ENCODE measurements at regions not wholly inside any gene's neighbourhood (a gene's known extent, or its start where the extent isn't known, plus 50 kb on each side); places are given as distances from the start of the nearest gene placed in this dataset.
"Not testable (repeated sequence)": the region's sequence is repeated elsewhere in the genome, so short reads cannot be mapped to it uniquely, and the experiment has no call there.

DNA sequence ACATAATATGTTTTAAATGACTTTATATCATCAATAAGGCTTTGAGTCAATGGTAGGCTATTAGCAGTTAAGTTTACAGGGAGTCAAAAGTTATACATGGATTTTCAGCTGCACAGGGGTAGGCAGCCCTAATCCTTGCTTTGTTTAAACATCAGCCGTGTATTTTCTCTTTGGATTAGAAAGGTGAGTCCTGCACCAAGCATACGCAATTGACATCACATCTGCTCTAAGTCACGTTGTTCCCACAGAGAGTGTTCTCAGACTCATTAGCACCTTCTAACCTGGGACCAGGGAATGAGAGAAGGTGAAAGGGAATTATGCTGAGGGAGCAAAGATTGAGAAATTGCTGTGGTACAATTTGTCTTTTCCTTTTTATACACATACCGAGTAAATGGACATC lies 148.6 kb upstream of the ZNF804B start:
- no peak for DNase-seq

GRCh38 chr7:88600695-88601094 lies 158.8 kb upstream of the ZNF804B start:
- no peak for DNase-seq

DNA sequence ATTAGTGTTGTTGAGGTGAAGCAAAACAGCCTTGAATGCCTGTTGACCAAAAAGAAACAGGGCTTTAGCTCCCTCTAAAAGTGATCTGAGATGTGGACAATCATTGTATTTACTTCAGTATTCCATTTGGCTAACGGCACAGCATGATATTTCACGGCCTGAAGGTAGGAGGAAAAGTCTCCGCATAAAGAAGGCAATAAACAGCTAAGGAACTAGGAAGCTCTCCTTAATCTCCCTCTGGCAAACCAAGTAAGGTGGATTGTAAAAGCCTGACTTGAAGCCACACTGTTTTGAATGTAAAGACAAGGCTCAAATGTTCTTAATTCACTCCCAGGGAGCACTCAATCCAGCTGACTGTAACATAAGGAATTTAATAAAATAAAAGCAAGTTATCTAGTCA lies 160.0 kb upstream of the ZNF804B start:
- no peak for DNase-seq

DNA sequence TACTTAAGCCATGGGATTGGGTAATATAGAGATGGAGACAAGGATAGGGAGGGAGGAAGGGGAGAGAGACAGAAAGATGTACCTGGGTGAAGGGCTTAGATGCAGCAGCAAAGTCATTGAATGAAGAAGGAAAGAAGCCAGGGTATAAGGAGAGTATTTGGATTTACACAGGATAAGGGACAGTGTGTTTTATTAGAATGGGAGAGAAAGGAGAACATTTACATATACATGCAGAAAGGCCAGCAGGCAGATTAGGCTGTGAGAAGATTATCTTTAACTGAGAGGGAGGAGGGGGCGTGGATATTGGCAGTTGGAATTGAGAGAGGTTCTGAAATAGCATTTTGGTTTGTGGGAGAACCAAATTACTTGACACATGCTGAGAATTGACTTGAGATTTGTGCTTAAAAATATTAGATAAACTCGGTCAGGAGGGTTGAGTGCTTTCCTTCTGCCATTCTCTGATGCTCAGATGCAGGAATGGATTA lies 161.5 kb upstream of the ZNF804B start:
- no peak for DNase-seq

- DNase-seq = no peak
Measured at GRCh38 chr7:88590963-88591362, 168.5 kb upstream of the ZNF804B start.

DNA sequence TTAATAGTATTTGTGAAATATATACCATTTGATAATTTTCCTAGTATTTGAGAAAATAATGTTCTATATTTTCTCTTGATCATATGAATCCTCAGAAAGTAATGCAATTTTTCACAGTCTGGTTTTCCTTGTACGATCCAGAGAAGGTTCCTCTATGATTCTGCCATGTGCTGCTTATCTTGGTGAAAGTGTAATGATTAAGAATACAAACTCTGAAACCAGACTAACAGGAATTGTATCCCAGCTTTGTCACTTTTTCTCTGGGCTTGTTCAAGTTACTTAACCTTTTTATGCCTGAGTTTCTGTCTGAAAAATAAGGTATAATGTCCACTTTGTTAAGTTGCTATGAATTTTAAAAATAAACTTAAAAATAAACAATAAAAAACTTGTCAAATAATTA lies 169.6 kb upstream of the ZNF804B start:
- DNase-seq = no peak

- no peak for DNase-seq
Measured at GRCh38 chr7:88586890-88587289, 172.6 kb upstream of the ZNF804B start.

DNA sequence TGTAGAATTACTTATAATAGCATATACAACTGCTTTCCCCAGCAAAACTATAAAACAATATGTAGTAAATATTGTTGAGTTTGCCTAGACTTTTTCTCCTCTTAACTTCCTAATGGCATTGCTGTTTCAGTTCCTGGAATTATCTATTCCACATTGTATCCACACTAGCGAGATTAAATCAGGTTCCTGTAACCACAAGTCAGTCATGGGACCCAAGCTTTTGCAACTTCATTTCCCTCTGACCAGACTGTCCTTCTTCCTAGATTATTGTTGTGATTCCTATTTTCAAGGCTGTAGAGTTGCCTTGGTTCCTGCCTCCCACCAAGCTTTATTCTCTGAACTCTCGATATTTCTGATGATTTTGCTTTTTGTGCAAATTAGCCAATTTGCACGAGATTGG lies 173.3 kb upstream of the ZNF804B start:
- DNase-seq = no peak

- no peak for DNase-seq
Measured at GRCh38 chr7:88576720-88577119, 182.8 kb upstream of the ZNF804B start.

DNA sequence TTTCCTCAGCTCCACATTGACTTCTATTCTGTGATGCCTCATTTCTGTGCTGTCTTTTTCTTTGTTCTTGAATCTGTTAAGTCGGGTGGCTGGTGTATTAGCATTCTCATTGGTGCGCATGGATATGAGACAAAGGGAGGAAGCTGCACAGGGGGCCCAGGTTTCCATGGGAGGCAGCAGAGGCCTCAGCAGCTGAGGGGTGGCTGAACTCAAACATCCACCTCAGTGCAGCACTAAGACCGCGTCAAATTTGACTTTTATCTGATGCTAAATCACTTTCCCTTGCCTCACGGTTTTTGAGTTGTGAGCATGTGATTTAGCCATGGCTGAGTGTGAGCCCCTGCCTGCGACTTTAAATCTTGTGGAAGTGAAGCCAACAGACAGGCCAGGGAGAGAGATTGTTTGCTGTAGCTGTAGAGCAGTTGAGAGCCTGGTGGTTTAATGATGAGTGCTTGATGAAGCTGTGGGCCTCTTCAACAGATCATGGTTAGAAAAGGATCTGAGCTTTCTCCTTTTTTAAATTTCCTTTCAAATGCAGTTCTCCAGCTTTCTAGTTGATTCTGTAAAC lies 193.3 kb upstream of the ZNF804B start:
- no peak for DNase-seq

- DNase-seq = no peak
Measured at GRCh38 chr7:88565401-88565800, 194.1 kb upstream of the ZNF804B start.

DNA sequence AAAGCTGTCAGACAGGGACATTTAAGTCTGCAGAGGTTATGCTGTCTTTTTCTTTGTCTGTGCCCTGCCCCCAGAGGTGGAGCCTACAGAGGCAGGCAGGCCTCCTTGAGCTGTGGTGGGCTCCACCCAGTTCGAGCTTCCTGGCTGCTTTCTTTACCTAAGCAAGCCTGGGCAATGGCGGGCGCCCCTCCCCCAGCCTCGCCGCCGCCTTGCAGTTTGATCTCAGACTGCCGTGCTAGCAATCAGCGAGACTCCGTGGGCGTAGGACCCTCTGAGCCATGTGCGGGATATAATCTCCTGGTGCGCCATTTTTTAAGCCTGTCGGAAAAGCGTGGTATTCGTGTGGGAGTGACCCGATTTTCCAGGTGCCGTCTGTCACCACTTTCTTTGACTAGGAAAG lies 203.1 kb upstream of the ZNF804B start:
- DNase-seq = not testable (repeated sequence)

DNA sequence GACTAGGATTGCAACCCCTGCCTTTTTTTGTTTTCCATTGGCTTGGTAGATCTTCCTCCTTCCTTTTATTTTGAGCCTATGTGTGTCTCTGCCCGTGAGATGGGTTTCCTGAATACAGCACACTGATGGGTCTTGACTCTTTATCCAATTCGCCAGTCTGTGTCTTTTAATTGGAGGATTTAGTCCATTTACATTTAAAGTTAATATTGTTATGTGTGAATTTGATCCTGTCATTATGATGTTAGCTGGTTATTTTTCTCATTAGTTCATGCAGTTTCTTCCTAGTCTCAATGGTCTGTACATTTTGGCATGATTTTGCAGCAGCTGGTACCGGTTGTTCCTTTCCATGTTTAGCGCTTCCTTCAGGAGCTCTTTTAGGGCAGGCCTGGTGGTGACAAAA lies 204.7 kb upstream of the ZNF804B start:
- not testable (repeated sequence) for DNase-seq

GRCh38 chr7:88548399-88548798 lies 211.1 kb upstream of the ZNF804B start:
- no peak for DNase-seq

GRCh38 chr7:88546808-88547207 lies 212.7 kb upstream of the ZNF804B start:
- DNase-seq = no peak

DNA sequence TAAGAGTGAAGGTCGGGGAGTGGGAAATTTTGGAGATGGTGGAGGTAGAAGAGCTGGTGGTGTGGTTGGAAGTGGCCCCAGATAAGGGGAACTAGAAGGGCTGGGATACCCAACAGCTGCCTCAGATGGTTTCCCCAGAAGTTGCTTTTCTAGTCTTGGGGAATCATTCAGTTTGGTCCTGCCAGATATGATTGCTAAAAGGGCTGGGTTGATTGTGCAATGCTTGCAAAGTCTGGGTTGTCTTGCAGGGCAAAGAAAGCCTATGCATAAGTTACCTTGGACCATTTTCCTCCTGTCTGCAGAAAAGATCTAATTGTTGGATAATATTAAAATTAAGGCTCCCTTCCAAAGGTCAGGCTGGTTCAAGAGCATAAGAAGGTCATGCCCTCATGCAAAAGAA lies 213.8 kb upstream of the ZNF804B start:
- no peak for DNase-seq

- DNase-seq = no peak
Measured at GRCh38 chr7:88540012-88540411, 219.5 kb upstream of the ZNF804B start.

GRCh38 chr7:88539518-88539917 lies 220.0 kb upstream of the ZNF804B start:
- no peak for DNase-seq

- DNase-seq = no peak
Measured at GRCh38 chr7:88523645-88524044, 217.0 kb upstream of the STEAP4 start.

DNA sequence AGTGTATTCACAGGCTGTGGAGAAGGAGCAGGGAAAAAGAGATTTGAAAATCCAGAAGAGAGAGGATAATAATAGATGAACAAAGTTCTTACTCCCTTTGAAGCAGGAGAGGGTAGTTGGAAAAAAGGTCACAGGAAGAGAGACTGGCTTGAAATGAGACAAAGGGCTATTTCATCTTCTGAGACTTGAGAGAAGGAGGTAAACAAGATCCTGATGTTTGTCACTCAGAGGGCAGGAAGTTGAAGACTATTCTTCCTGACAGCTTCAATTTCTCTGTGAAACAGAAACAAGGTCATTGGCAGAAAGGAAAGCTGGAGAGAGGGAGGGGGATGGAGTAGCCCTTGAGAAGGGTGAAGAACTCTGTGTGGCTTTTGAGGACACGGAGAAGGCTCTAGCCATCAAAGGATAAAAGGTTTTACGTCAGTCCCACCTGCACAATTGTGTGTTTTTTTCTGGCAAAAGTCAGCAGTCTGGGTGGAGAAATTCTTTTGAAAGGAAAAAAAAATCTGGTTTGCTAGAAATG lies 216.1 kb upstream of the STEAP4 start:
- DNase-seq = no peak

GRCh38 chr7:88516429-88516828 lies 209.7 kb upstream of the STEAP4 start:
- no peak for DNase-seq

- DNase-seq = no peak
Measured at GRCh38 chr7:88515301-88515700, 208.6 kb upstream of the STEAP4 start.

DNA sequence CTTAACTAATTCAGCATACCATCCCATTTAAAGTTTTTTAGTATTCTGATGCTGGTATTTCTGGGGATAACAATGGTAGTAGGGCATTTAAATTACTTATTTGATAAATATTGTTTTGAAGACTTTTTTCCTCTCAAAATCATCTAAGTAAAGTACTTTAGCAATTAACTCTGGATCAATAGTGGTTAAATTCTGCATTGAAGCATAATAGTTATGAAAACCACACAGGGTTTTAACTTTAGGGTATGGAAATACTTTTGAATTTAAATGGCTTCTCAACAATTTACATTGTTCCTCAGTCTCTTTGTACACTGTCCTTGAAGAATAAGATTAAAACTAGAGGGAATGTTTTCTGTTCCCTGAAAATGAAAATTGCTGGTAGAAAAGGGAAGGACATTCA lies 202.6 kb upstream of the STEAP4 start:
- DNase-seq = no peak

GRCh38 chr7:88500131-88500530 lies 193.4 kb upstream of the STEAP4 start:
- DNase-seq = no peak

Measured in SIG-M5 (cell line).